HG03354 (cell line): ENCODE measurements at regions not wholly inside any gene's neighbourhood (a gene's known extent, or its start where the extent isn't known, plus 50 kb on each side); places are given as distances from the start of the nearest gene placed in this dataset.
"Not testable (repeated sequence)": the region's sequence is repeated elsewhere in the genome, so short reads cannot be mapped to it uniquely, and the experiment has no call there.

Experiments used
- ATAC-seq: cut with Tn5 transposase; IDR thresholded peaks from one replicate; pipeline ENCODE4 v1.9.1; 2021; ENCODE audit warnings: mild to moderate bottlenecking; ENCODE audit not compliant: unreplicated experiment, poor library complexity, severe bottlenecking

GRCh38 chr3:5645692-5646410 is 458.3 kb downstream of the EDEM1 start:
- no peak for ATAC-seq

- no peak for ATAC-seq
Observed at GRCh38 chr3:5650303-5650702, 462.8 kb downstream of the EDEM1 start.

- ATAC-seq = no peak
Observed at GRCh38 chr3:5651351-5651750, 463.8 kb downstream of the EDEM1 start.

- no peak for ATAC-seq
Observed at GRCh38 chr3:5653426-5654143, 466.1 kb downstream of the EDEM1 start.

- ATAC-seq = no peak
Observed at GRCh38 chr3:5657106-5657505, 469.6 kb downstream of the EDEM1 start.

GRCh38 chr3:5663601-5664000 is 476.1 kb downstream of the EDEM1 start:
- no peak for ATAC-seq

GRCh38 chr3:5666455-5666854 is 478.9 kb downstream of the EDEM1 start:
- no peak for ATAC-seq

- no peak for ATAC-seq
Observed at GRCh38 chr3:5673521-5673920, 486.0 kb downstream of the EDEM1 start.

GRCh38 chr3:5675319-5675718 is 487.8 kb downstream of the EDEM1 start:
- no peak for ATAC-seq

- no peak for ATAC-seq
Observed at GRCh38 chr3:5677555-5677954, 490.0 kb downstream of the EDEM1 start.

- no peak for ATAC-seq
Observed at GRCh38 chr3:5678248-5678647, 490.7 kb downstream of the EDEM1 start.

GRCh38 chr3:5678844-5679243 is 491.3 kb downstream of the EDEM1 start:
- ATAC-seq = no peak

GRCh38 chr3:5687230-5687629 is 499.7 kb downstream of the EDEM1 start:
- no peak for ATAC-seq

GRCh38 chr3:5690490-5690889 is 503.0 kb downstream of the EDEM1 start:
- no peak for ATAC-seq

GRCh38 chr3:5690904-5691532 is 503.5 kb downstream of the EDEM1 start:
- ATAC-seq = no peak

- ATAC-seq = no peak
Observed at GRCh38 chr3:5692446-5692845, 504.9 kb downstream of the EDEM1 start.

GRCh38 chr3:5694266-5694665 is 506.8 kb downstream of the EDEM1 start:
- ATAC-seq = no peak

- ATAC-seq = no peak
Observed at GRCh38 chr3:5698851-5699250, 511.3 kb downstream of the EDEM1 start.

- ATAC-seq = no peak
Observed at GRCh38 chr3:5699313-5699712, 511.8 kb downstream of the EDEM1 start.

GRCh38 chr3:5699811-5700210 is 512.3 kb downstream of the EDEM1 start:
- ATAC-seq = no peak

- ATAC-seq = not testable (repeated sequence)
Observed at GRCh38 chr3:5701005-5701404, 513.5 kb downstream of the EDEM1 start.
